CD4-positive, alpha-beta T cell (primary cell): ENCODE measurements at regions not wholly inside any gene's neighbourhood (a gene's known extent, or its start where the extent isn't known, plus 50 kb on each side); places are given as distances from the start of the nearest gene placed in this dataset.
"Not testable (repeated sequence)": the region's sequence is repeated elsewhere in the genome, so short reads cannot be mapped to it uniquely, and the experiment has no call there.

Experiments
- ATAC-seq: fragments of 200-7000 bp; cut with Tn5 transposase; one replicate; pipeline ENCODE4 v1.10.0; 2022; ENCODE audit warnings: mild to moderate bottlenecking; ENCODE audit not compliant: poor library complexity
- CTCF ChIA-PET: fragments of 350-600 bp; sonication (Branson Sonifier 250); formaldehyde crosslinking; loops from one replicate; lab custom pipeline; 2021; ENCODE audit warnings: antibody characterized with exemption, inconsistent platforms; lab: Charles Lee
- POLR2A ChIA-PET: fragments of 350-600 bp; sonication (Branson Sonifier 250); formaldehyde crosslinking; loops from one replicate; lab custom pipeline; 2021; ENCODE audit warnings: antibody characterized with exemption, inconsistent platforms; lab: Charles Lee
- DNase-seq, 14 experiments: peaks; one replicate each; pipeline ENCODE4 v3.0.0-alpha.2; 2013 to 2020; ENCODE audit warnings: mixed read lengths in 2 of 14
- H3K27ac ChIP-seq, 2 donors: one replicate each; pipeline versions ENCODE4 v1.5.1 to v1.7.0; 2013; ENCODE audit warnings: low read length in 2 of 2, low read depth in 1 of 2, mild to moderate bottlenecking in 1 of 2
- H3K27me3 ChIP-seq, 2 experiments: 1 replicate in 1 of 2; 2 replicates in 1 of 2; pipeline versions ENCODE4 v1.6.1 to v1.7.0; 2013; ENCODE audit warnings: low read length in 2 of 2, control low read depth in 1 of 2, mild to moderate bottlenecking in 1 of 2, moderate library complexity in 1 of 2; ENCODE audit not compliant: insufficient read depth in 2 of 2, control insufficient read depth in 1 of 2
- H3K36me3 ChIP-seq: one replicate; pipeline ENCODE4 v1.6.1; 2013; ENCODE audit warnings: low read length, control low read depth; ENCODE audit not compliant: insufficient read depth
- H3K4me1 ChIP-seq: one replicate; pipeline ENCODE4 v1.6.1; 2013; ENCODE audit warnings: low read length, control low read depth; ENCODE audit not compliant: insufficient read depth
- H3K4me3 ChIP-seq: one replicate; pipeline ENCODE4 v1.5.1; 2013; ENCODE audit warnings: mild to moderate bottlenecking, low read length, moderate library complexity
- H3K9me3 ChIP-seq, 2 experiments: 1 replicate in 1 of 2; 2 replicates in 1 of 2; pipeline versions ENCODE4 v1.6.1 to v1.7.0; 2013; ENCODE audit warnings: low read length in 2 of 2, mild to moderate bottlenecking in 2 of 2, control low read depth in 1 of 2, moderate library complexity in 1 of 2; ENCODE audit not compliant: control insufficient read depth in 1 of 2, insufficient read depth in 1 of 2
- H3K27ac Mint-ChIP-seq: one replicate; pipeline ENCODE4 v1.8.0; 2020; ENCODE audit warnings: mixed read lengths
- H3K27me3 Mint-ChIP-seq: one replicate; pipeline ENCODE4 v1.8.0; 2021; ENCODE audit warnings: mixed read lengths
- H3K36me3 Mint-ChIP-seq: one replicate; pipeline ENCODE4 v1.8.0; 2021; ENCODE audit warnings: low read depth, mixed read lengths
- H3K4me1 Mint-ChIP-seq: one replicate; pipeline ENCODE4 v1.8.0; 2021; ENCODE audit warnings: low read depth, mixed read lengths
- H3K4me3 Mint-ChIP-seq: one replicate; pipeline ENCODE4 v1.8.0; 2020; ENCODE audit warnings: mild to moderate bottlenecking, mixed read lengths
- H3K9me3 Mint-ChIP-seq: one replicate; pipeline ENCODE4 v1.8.0; 2020; ENCODE audit warnings: mixed read lengths
- intact Hi-C, 2 experiments: fragments of 100-400 bp; cut with DNase I in 1 of 2; cut with micrococcal nuclease in 1 of 2; formaldehyde crosslinking; loops; one replicate each; pipeline versions ENCODE4 v1.15.1 to v1.9.0; 2023 to 2025; cut with DNase I, micrococcal nuclease
- TF ChIP-seq, protein P1 (sequence below): fragments of 200-600 bp; IDR thresholded peaks from one replicate; pipeline ENCODE4 v1.8.0; 2022; ENCODE audit warnings: antibody characterized with exemption, mild to moderate bottlenecking

- no peaks in the 10 kb centered on the region for H3K36me3 Mint-ChIP-seq
- Histone ChIP-seq H3K27me3 (no peaks in the 10 kb centered on the region), H3K27ac (no peak overlapping the region), H3K9me3 (peaks cover 0 to 16% of the 10 kb centered on the region in 2 experiments), H3K4me1 (no peaks in the 10 kb centered on the region), H3K36me3 (no peaks in the 10 kb centered on the region), H3K4me3 (no peak overlapping the region)
- no peak for ATAC-seq
- no peaks in the 10 kb centered on the region for H3K4me1 Mint-ChIP-seq
- H3K27me3 Mint-ChIP-seq: no peaks in the 10 kb centered on the region
- intact Hi-C loops: no loop called here
- CTCF ChIA-PET: no interaction called here
- H3K27ac Mint-ChIP-seq: no peak overlapping the region
- no peak for DNase-seq
- TF ChIP-seq, protein P1, sequence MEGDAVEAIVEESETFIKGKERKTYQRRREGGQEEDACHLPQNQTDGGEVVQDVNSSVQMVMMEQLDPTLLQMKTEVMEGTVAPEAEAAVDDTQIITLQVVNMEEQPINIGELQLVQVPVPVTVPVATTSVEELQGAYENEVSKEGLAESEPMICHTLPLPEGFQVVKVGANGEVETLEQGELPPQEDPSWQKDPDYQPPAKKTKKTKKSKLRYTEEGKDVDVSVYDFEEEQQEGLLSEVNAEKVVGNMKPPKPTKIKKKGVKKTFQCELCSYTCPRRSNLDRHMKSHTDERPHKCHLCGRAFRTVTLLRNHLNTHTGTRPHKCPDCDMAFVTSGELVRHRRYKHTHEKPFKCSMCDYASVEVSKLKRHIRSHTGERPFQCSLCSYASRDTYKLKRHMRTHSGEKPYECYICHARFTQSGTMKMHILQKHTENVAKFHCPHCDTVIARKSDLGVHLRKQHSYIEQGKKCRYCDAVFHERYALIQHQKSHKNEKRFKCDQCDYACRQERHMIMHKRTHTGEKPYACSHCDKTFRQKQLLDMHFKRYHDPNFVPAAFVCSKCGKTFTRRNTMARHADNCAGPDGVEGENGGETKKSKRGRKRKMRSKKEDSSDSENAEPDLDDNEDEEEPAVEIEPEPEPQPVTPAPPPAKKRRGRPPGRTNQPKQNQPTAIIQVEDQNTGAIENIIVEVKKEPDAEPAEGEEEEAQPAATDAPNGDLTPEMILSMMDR: no peak
- POLR2A ChIA-PET: no interaction called here
- H3K9me3 Mint-ChIP-seq: peaks cover 7% of the 10 kb centered on the region
- H3K4me3 Mint-ChIP-seq: no peak overlapping the region
These were observed 1654.2 kb upstream of the WWC1 start for GRCh38 chr5:166637295-166637694.

- H3K36me3 Mint-ChIP-seq: no peaks in the 10 kb centered on the region
These were observed 1652.3 kb upstream of the WWC1 start for GRCh38 chr5:166639151-166639550.

DNA sequence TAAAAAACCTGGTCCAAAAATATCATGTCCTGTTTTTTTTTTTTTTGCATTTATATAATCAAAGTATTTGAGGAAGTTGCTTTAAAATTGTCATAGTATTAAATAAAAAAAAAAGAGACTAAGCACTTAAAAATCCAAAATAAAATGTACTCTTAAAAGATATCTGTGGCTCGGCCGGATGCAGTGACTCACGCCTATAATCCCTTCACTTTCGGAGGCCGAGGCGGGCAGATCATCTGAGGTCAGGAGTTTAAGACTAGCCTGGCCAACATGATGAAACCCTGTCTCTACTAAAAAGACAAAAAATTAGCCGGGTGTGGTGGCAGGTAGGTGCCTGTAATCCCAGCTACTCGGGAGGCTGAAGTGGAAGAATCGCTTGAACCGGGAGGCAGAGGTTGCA, 1651.3 kb upstream of the WWC1 start:
- not testable (repeated sequence) for H3K27me3 Mint-ChIP-seq, H3K27me3 ChIP-seq

More at GRCh38 chr5:166639151-166639550, 1652.3 kb upstream of the WWC1 start:
- Mint-ChIP-seq H3K27me3 (no peaks in the 10 kb centered on the region), H3K27ac (no peak overlapping the region), H3K4me3 (no peak overlapping the region), H3K4me1 (no peaks in the 10 kb centered on the region), H3K9me3 (peaks cover 9% of the 10 kb centered on the region)
- ChIA-PET POLR2A (no interaction called here), CTCF (no interaction called here)
- Histone ChIP-seq H3K36me3 (no peaks in the 10 kb centered on the region), H3K4me3 (no peak overlapping the region), H3K4me1 (no peaks in the 10 kb centered on the region), H3K9me3 (peaks cover 0 to 10% of the 10 kb centered on the region in 2 experiments), H3K27ac (no peak overlapping the region), H3K27me3 (no peaks in the 10 kb centered on the region)
- TF ChIP-seq, protein P1: no peak
- intact Hi-C loops: no loop called here
- DNase-seq (no peak), ATAC-seq (no peak)

GRCh38 chr5:166648736-166649135, 1642.7 kb upstream of the WWC1 start:
- no peak for DNase-seq
- Histone ChIP-seq H3K4me1 (no peaks in the 10 kb centered on the region), H3K9me3 (peaks cover 0 to 8% of the 10 kb centered on the region in 2 experiments), H3K27ac (no peak overlapping the region), H3K27me3 (no peaks in the 10 kb centered on the region), H3K36me3 (no peaks in the 10 kb centered on the region), H3K4me3 (no peak overlapping the region)
- H3K4me3 Mint-ChIP-seq: no peak overlapping the region
- CTCF ChIA-PET: no interaction called here
- peaks cover 8% of the 10 kb centered on the region for H3K9me3 Mint-ChIP-seq
- H3K27ac Mint-ChIP-seq: no peak overlapping the region
- intact Hi-C loops: no loop called here
- no peak for ATAC-seq
- POLR2A ChIA-PET: no interaction called here
- no peaks in the 10 kb centered on the region for H3K4me1 Mint-ChIP-seq
- no peaks in the 10 kb centered on the region for H3K36me3 Mint-ChIP-seq
- H3K27me3 Mint-ChIP-seq: no peaks in the 10 kb centered on the region
- TF ChIP-seq, protein P1: no peak

More for the DNA sequence above, 1651.3 kb upstream of the WWC1 start:
- intact Hi-C loops, H3K36me3 ChIP-seq, H3K4me3 ChIP-seq, H3K4me3 Mint-ChIP-seq, POLR2A ChIA-PET, H3K27ac ChIP-seq, H3K27ac Mint-ChIP-seq, H3K4me1 ChIP-seq, DNase-seq, ATAC-seq, H3K4me1 Mint-ChIP-seq, H3K36me3 Mint-ChIP-seq: not testable (repeated sequence)
- H3K9me3 Mint-ChIP-seq: peaks cover 12% of the 10 kb centered on the region
- peaks cover 0 to 10% of the 10 kb centered on the region in 2 experiments for H3K9me3 ChIP-seq
- CTCF ChIA-PET: interaction anchor here (0.6 kb wide), 1 partner anchor 254 kb away, joined by 3 read pairs; no protein-coding TSS in a partner anchor
